BJ (cell line): ENCODE measurements at regions not wholly inside any gene's neighbourhood (a gene's known extent, or its start where the extent isn't known, plus 50 kb on each side); places are given as distances from the start of the nearest gene placed in this dataset.

Source experiments
- CTCF ChIA-PET: fragments of 350-600 bp; formaldehyde crosslinking; extraction: SDS; loops from one replicate; lab custom pipeline; 2021; ENCODE audit warnings: antibody characterized with exemption, inconsistent platforms; lab: Yijun Ruan, JAX
- POLR2A ChIA-PET: fragments of 300-600 bp; sonication (Branson Sonifier 250); formaldehyde crosslinking; extraction: SDS; loops from one replicate; lab custom pipeline; 2021; ENCODE audit warnings: antibody characterized with exemption; lab: Charles Lee
- DNase-seq: peaks from one replicate; pipeline ENCODE4 v3.0.0-alpha.2; 2011; ENCODE audit warnings: low read depth
- H3K27me3 ChIP-seq: 2 replicates; pipeline ENCODE4 v1.6.0; 2011; ENCODE audit warnings: low read length; ENCODE audit not compliant: control insufficient read depth, insufficient read depth
- H3K36me3 ChIP-seq: 2 replicates; pipeline ENCODE4 v1.5.1; 2011; ENCODE audit warnings: low read length; ENCODE audit not compliant: control insufficient read depth, insufficient read depth
- H3K4me3 ChIP-seq: 2 replicates; pipeline ENCODE4 v1.5.1; 2011; ENCODE audit warnings: low read depth, mild to moderate bottlenecking, control low read depth, low read length
- CTCF ChIP-seq: IDR thresholded peaks from 2 replicates; pipeline ENCODE4 v1.5.1; 2011; ENCODE audit warnings: low read depth, mild to moderate bottlenecking, control low read depth, inconsistent platforms, low read length, moderate library complexity; ENCODE audit not compliant: insufficient read depth

GRCh38 chr17:54466875-54467274, 433.8 kb upstream of the TOM1L1 start:
- no peak for DNase-seq
- TF ChIP-seq CTCF = no peak
- no peaks in the 10 kb centered on the region for H3K27me3 ChIP-seq
- ChIA-PET POLR2A (no interaction called here), CTCF (no interaction called here)
- H3K4me3 ChIP-seq = no peak overlapping the region
- H3K36me3 ChIP-seq = no peaks in the 10 kb centered on the region

DNA sequence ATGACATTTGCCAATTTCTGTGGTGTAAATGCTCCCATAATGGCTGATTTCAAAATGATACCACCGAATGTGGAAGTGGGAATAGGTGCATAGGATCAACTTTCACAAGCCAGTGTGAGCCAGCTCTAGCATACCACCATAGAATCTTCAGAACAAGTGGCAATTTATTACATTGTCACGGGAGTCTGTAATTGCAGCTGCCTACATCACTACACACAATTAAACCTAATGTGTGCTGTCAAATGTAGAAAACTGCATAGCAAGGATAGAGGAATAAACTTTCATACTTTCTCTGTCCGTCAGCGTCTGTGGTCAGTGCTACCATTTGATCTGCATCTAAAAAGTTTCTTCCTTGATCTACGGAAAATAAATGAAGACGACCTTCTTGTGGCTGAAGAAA, 417.8 kb upstream of the TOM1L1 start:
- POLR2A ChIA-PET = no interaction called here

GRCh38 chr17:54493691-54494090, 407.0 kb upstream of the TOM1L1 start:
- POLR2A ChIA-PET = no interaction called here
- no peaks in the 10 kb centered on the region for H3K27me3 ChIP-seq
- CTCF ChIA-PET = interaction anchor here (0.6 kb wide), 1 partner anchor 103 kb away, joined by 3 read pairs; no protein-coding TSS in a partner anchor
- H3K4me3 ChIP-seq = no peak overlapping the region
- no peak for TF ChIP-seq CTCF
- no peaks in the 10 kb centered on the region for H3K36me3 ChIP-seq
- no peak for DNase-seq

More for the DNA sequence above, 417.8 kb upstream of the TOM1L1 start:
- H3K4me3 ChIP-seq = no peak overlapping the region
- CTCF ChIA-PET = no interaction called here
- DNase-seq = no peak
- H3K36me3 ChIP-seq = no peaks in the 10 kb centered on the region
- no peaks in the 10 kb centered on the region for H3K27me3 ChIP-seq
- no peak for TF ChIP-seq CTCF

DNA sequence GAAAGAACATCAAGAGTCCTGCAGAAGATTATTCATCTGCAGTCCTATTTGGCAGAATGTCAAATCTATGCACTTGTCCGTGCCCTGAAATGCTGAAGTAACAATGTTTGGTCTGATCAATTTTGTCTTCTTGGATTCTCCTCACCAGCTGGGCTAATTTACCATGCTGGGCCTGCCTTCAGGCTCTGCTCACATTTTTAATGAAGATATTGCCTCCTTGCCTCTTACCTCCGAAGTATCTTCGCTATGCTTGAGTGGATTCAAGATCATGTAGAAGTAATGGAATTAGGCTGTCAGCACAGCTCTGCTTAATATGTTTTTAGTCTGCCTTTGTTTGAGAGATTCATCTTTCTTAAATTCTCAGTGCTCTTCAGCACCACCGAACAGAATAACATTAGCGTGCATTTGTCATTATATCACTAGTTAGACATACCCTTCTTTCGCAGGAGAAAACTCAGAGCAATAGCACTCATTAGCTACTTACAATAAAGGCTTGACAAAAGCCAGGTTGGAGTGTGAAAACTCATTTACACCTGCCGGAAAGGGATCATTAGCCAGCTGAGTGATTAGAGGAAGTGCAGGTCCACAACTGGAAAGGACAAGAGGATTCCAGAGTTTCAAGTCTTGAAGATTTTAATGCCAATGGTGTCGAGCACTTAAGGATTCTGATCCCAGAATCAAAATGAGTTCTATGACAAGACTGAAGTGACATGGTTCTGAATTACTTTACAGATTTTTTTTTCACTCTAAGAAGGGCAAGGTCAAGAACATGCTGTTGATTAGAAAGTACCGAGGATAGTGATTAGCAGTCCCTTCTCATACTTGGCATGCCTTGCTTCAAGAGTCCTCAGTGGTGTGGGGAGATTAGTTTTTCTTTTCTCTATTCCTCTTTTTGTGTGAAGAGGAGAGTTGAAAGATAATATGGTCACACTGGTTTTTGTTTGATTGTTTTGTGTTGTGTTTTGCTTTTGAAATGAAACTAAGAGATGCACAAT, 405.6 kb upstream of the TOM1L1 start:
- no peak for TF ChIP-seq CTCF
- ChIA-PET CTCF (no interaction called here), POLR2A (no interaction called here)
- no peak overlapping the region for H3K4me3 ChIP-seq
- no peak for DNase-seq
- H3K36me3 ChIP-seq = no peaks in the 10 kb centered on the region
- H3K27me3 ChIP-seq = no peaks in the 10 kb centered on the region

- no peak for DNase-seq
- no peaks in the 10 kb centered on the region for H3K36me3 ChIP-seq
- TF ChIP-seq CTCF = no peak
- no peak overlapping the region for H3K4me3 ChIP-seq
- CTCF ChIA-PET = no interaction called here
- POLR2A ChIA-PET = no interaction called here
- no peaks in the 10 kb centered on the region for H3K27me3 ChIP-seq
These were observed 395.2 kb upstream of the TOM1L1 start for GRCh38 chr17:54505404-54505803.
